IMR-90 (cell line): ENCODE measurements at regions not wholly inside any gene's neighbourhood (a gene's known extent, or its start where the extent isn't known, plus 50 kb on each side); places are given as distances from the start of the nearest gene placed in this dataset.

Source experiments
- CTCF ChIP-seq: conservative IDR thresholded peaks from 2 replicates; pipeline ENCODE4 v1.5.1; 2012; ENCODE audit warnings: mild to moderate bottlenecking, low read depth, low read length, improper control_type of control experiment
- FOS ChIP-seq: fragments of 150-350 bp; IDR thresholded peaks from 2 replicates; pipeline ENCODE4 v1.6.1; 2016; ENCODE audit warnings: low read depth, low read length
- RFX5 ChIP-seq: IDR thresholded peaks from 2 replicates; pipeline ENCODE4 v1.8.0; 2012; ENCODE audit warnings: low read depth, mild to moderate bottlenecking, low read length, moderate library complexity
- SMC3 ChIP-seq: fragments of 150-350 bp; IDR thresholded peaks from 2 replicates; pipeline ENCODE4 v1.6.1; 2016; ENCODE audit warnings: low read depth, mild to moderate bottlenecking, antibody characterized with exemption, low read length, moderate library complexity

- TF ChIP-seq CTCF = no peak
- TF ChIP-seq RFX5 = no peak
- TF ChIP-seq FOS = no peak
- TF ChIP-seq SMC3 = no peak
Observed at GRCh38 chr10:88184543-88185297, 321.3 kb downstream of the PTEN start.
